HG03097 (cell line): ENCODE measurements at regions not wholly inside any gene's neighbourhood (a gene's known extent, or its start where the extent isn't known, plus 50 kb on each side); places are given as distances from the start of the nearest gene placed in this dataset.

ENCODE experiments used
- ATAC-seq: cut with Tn5 transposase; IDR thresholded peaks from one replicate; pipeline ENCODE4 v1.9.1; 2021; ENCODE audit not compliant: unreplicated experiment, low FRiP score

DNA sequence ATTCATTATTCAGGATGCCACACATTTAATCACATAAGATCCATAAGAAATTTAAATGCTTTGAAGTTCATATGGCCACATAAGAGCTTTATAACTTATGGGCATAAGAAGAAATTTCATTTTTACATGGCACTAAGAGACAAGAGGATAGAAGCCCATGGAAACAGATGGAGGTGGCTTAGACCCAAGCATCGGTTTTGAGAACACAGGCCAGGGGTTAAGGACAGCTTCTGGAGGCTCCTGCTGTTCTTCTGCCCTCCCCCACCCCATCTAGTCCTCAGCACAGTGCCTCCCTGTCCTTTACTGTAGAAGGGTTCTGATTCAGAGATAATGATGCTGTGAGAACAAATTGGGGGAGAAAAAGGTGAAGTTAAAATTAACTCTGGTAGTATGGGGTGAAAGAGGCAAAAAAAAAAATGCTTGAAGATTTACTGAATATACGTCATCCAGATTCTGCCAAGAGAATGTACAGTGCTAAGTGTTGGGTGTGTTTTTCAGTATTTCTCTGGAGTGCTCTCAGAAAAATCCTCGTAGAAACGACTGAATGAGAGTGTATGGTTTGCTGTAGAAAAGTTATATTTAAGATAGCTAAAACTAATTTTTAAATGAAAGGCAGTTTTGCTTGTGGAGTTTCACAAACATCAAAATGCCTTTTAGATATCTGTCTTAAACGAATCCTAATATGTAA, 539.7 kb downstream of the QKI start:
- ATAC-seq: no peak

DNA sequence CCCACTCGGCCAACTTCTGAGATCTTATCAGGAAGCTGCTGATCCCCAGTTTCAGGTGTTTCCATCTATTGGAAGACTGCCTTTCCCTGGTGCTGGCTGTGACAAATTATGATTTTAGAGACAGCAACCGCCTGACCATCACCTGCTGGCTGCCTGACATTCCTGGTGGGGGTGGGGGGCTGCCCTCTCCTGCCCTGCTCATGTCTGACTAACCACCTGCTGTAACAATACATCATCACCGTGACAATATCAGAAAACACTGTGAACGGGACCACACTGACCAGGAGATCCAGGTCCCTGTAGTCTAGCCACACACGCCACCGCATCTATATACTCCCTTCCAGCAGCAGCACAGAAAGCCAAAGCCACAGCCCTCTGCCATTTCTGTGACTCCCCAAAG, 537.5 kb downstream of the QKI start:
- no peak for ATAC-seq

DNA sequence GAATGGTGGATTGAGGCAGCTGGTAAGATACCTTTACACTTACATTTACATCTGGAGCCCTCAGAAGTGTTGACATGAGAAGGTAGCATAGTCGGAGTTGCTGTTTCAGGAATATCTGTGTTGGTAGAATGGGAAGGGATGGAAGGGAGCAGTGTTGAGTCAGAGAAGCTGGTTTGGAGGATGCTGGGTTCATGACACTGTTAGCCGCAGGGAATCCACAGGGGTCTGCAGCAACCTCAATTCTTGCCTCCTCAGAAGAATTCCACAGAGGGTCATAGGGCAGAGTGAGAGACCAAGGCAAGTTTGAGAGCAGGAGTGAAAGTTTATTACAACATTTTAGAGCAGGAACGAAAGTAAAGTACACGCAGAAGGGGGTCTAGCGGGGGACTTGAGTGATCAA, 536.8 kb downstream of the QKI start:
- ATAC-seq: no peak

DNA sequence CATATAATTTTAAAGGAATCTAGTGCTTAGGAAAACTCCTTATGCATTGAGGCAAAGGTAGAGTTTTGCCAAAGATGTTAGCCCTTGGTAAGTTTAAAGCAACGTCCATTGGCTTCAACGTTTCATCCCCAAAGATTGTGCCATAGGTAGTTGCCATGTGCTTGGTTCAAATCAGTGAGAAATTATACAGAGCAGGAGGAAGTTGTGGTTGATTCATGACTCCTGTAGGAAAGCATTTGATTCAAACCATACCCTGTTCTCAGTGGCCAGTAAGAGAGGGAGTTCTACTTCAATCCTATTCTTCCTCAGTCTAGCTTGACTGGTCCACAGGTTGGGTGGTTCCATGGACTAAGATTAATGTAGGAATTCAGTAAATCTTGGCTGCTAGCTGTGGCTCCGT, 535.6 kb downstream of the QKI start:
- ATAC-seq: no peak

DNA sequence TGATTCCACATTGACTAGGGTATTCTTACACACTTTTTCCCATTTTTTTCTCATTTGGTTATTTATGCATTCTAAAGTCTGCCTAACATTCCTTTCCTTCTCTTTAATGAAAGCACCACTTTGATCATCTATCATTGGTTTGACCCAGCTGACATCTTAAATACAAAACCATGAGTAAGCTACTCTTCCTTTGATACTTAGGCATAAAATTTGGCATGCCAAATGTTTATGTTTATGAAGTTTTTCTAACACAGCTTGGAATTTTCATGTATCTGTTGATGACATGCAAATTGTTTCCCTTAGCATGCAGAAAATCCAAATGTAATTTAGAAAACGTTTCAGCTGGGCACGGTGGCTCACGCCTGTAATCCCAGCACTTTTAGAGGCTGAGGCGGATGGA, 534.9 kb downstream of the QKI start:
- ATAC-seq: no peak

DNA sequence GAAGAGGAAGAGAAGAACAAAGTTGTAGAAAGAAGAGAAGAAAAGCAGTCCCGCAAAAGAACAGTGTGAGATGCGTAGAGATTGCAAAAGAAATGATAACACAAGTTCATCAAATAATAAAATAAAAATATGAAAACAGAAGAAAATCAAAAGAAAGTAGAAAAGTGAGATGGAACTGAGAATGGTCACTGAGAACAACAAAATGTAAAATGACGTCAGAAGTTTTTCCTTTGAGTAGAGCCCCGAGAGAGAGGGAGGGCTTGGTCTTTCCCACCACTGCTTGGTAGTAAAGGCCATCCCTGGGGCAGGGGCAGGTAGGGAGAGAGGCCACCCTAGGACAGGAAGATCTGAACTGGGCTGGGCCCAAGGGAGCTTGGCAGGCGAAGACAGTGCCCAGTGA, 533.7 kb downstream of the QKI start:
- no peak for ATAC-seq

DNA sequence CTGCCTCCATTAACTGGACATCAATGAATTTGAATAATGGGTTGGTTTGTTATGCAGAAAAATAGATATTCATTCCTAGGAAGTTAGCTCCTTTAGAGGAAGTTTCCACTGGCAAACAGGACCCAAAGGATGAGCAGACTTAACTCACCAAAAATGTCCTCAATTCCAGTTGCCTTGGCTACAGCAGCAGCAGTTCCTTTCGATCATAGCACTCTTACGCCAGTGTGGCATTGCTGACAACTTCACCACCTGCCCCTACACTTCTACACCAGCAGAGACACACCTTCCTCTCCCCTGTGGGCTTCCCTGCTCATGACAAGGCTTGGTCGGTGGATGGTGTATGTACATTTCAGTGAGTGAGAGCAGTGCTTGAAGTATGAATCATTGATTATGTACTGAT, 532.8 kb downstream of the QKI start:
- ATAC-seq: no peak

DNA sequence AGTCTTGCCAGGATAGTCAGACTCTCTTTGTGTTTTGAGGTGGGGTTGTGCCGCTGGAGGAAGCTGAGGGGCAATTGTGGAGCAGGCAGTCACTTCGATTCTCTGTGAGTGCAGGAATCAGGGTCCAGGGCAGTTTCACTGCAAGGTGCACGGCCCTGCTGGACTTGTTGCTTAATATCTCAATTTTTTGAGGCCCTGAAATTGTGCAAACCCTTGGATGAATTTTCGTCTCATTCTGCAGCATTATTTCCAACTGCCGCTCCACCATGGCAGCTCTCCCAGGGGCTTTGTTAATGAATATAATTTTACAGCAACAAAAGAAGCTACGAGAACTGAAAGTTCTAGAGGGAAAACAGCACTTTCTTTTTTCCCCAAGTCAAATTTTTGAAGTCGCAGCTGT, 531.9 kb downstream of the QKI start:
- ATAC-seq: no peak

DNA sequence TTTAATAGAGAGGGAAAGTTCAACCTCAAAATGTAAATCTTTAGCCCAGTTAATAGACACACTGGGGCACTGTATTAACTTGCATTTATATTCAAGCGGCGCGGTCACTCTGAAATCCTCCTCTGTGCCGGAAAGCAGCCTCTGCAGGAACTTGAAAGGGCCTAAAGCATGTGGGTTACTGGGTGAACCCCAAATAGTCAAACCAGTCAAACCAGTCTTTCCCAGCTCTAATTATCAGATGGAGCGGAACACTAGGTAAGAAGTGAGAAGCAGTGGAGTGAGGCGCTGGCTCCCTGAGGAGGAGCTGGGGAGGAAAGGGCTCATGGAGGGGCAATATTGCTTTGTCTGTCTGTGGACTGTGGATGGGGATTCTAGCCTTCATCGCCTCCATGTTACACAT, 531.3 kb downstream of the QKI start:
- no peak for ATAC-seq

DNA sequence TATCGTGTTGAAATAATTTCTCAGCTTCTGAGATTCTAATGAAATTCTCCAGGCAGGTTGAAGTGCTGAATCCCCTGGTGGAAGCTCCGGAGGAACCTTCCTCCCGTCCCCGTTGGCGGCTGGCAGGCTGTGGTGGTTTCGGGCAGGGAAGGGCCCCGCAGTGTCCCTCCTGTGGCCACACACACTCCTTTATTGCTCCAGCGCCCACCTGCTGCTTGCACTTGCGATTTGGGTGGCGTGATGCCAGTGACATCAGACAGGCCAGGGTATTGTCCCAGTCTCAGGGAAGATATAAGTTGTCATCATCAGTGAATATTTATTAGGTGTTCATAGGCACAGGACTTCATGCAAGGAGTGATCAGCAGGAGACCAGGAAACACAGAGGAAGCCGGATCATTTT, 530.4 kb downstream of the QKI start:
- no peak for ATAC-seq

DNA sequence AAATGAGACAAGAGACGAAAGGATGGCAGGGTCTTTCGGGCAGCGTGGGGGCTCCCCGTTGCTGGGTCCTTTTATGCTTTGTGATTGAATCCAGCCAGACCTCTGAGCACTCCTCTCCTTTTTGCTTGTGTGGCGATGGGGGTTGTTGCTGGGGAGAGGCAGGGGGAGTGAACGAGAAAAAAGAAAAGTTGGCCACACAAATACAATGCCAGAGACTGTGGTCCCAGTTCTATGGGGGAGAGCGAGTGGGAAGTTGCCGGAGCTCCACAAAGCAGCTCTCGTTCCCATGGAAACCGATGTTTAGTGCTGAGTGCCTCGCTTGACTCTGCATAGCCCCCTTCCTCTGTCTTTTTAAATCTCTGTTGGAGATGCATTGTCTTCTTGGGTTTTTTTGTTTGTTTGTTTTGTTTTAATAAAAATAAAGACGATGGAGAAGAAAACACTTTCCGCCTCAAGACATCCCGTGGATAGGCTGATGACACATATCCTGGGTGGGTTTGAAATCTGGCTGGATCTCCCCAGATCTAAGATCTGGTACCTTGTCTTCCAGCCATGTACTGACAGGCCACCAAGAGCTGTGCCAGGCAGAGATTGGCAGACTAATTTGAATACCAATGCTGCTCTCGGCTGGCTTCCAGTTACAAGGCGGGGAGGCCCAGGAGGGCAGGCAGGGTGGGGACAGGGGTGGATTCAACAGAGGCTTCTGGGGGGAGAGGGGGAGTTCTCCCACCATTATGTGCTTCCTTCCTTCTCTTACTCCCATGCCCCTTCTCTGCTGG, 529.3 kb downstream of the QKI start:
- no peak for ATAC-seq

DNA sequence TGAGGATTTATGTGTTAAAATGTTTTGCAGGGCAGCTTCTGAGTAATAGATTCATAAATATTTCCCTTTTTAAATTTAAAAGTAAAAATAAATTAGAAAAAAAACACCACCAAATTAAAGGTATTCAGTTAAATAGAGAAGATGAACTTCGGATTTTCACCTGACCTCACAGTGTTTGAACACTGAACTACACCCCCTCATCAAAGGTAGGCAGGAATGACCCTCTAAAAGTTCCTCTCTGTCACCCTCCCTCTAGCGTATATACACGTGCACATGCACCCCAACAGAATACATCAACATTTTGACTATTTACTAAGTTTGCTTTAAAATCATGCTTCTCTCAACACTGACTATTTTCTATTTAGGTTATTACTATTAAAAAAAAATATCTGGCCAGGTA, 528.3 kb downstream of the QKI start:
- no peak for ATAC-seq

DNA sequence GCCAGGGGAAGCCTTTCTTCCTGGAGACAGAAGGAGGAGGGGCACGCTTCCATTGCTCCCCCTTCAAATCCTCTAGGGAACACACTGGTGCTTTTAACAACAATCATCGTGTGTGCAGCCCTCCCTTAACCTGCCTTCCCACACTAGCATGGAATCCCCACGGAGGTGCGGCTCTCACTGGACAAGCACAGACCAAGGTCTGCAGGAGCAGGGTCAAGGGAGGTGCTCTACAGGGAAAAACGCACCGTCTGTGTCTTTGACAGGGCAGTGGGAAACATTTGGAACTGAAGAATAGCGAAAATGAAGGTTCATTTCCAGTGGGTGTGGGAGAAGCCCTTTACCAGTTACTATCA, 527.1 kb downstream of the QKI start:
- no peak for ATAC-seq

DNA sequence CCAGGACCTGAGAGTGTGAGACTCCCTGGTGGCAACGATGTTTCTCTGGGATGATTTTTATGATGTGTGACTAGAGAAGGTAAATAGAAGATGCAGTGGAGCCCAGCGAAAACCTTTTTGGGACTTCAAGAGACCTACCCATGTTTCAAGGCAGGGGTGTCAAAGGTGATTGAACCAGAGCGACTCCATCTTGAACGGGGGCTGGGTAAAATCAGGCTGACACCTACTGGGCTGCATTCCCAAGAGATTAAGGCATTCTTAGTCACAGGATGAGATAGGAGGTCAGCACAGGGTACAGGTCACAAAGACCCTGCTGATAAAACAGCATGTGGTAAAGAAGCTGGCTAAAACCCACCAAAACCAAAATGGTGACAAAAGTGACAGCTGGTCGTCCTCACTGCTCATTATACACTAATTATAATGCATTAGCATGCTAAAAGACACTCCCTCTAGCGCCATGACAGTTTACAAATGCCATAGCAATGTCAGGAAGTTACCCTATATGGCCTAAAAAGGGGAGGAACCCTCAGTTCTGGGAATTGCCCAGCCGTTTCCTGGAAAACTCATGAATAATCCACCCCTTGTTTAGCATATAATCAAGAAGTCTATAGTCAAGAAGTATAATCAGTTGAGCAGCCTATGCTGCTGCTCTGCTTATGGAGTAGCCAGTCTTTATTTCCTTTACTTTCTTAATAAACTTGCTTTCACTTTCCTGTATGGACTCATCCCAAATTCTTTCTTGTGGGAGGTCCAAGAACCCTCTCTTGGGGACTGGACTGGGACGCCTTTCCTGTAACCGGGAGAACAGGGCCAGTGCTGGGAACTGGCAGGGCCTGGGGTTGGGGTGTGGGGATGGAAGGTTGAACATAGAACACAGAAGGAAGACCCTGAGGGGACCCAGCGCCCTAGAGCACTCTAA, 526.4 kb downstream of the QKI start:
- ATAC-seq: no peak

DNA sequence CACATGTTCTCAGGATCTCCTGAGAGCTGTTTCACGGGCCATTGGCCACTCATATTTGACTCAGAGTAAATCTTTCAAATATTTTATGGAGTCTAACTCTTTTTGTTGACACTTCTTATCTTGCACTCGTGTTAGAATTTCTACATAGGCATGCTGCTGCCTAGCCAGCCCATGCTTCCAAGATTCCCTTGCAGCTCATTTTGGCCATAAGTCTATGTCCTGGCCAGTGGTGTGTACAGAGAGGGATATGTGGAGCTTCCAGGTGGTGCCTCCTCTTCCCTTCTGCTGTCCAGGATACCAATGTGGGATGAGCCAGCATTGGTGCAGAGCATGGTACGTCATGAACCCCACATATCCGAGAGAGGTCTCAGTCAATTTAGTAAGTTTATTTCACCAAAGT, 522.6 kb downstream of the QKI start:
- ATAC-seq: no peak

DNA sequence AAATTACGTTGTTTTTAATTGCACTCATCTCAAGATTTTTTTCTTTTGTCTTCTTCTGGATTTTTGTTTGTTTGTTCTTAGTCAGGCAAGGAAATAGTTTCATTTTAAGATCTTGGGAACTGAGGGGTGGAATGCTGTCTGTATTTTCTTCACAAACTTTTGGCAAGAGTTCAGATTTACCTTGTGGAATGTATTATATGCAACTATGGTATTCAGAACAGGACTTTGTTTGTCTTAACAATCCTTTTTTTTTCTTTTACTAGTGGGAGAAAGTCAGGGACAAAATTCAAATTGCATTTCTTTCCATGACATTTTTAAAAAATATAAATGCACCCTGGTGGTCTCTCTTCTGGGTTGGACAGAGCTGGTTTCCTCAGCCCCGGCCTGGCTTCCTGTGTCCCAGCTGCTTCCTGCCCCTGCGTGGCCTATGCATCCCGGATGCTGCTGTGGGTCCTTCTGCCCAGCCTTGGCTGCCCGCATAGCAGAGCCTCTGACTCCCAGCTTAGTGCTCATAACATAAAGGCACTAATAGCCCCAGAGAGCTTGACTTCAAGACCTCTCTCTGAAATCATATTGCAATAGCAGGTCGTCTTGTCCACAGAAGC, 520.7 kb downstream of the QKI start:
- no peak for ATAC-seq

DNA sequence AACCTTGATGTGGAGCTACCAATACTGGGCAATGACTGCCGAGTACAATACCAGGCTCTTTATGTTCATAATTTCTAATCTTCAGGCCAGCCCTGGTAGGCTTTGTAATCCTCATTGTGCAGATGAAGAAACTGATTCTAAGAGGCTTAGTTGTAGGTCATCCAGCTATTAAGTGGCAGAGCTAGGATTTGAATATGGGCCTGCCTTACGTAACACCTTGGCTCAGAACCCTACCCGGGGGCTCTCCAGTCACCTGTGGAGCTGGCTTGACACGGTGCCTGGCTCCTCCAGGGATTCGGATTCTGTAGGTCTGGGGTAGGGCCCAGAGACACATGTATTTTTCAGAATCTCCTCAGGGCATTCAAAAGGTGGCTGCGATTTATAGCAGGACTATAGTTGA, 515.5 kb downstream of the QKI start:
- no peak for ATAC-seq

DNA sequence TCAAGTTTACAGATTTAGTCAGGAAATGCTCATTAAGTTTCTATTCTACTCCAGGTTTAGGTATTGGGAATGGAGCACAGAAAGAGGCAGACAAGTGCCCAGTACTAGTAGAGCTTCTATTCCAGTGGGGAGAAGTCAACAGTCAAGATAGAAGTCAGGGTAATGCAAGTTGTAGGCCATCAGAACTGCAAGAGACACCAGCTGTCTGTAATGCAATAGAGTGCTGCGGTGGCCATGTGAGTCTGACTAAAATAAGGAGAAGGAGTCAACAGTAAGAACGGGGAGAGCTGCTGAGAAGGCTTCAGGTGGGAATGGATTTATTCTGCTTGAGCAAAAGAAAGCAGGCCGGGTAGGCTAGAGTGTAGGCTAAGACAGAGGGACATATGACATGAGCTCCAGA, 515.0 kb downstream of the QKI start:
- no peak for ATAC-seq

DNA sequence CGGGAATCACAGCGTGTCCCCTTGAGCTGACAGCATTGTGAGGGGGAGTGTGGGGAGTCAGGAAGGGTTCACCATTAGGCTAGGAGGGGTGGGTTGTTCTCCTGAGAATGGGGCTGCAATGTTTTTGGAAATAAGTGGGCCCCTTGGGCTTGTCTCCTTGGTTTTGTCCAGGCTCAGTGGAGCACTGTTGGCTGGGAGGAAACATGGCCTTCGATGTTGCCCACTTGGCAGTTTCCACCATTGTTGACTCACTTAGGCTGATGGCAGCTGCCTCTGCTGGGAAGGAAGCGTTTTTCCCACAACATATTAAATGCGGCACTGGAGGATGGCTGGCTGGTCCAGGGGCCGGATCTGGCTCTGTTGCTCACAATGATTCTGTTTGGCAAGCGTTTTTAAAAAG, 512.1 kb downstream of the QKI start:
- ATAC-seq: no peak

DNA sequence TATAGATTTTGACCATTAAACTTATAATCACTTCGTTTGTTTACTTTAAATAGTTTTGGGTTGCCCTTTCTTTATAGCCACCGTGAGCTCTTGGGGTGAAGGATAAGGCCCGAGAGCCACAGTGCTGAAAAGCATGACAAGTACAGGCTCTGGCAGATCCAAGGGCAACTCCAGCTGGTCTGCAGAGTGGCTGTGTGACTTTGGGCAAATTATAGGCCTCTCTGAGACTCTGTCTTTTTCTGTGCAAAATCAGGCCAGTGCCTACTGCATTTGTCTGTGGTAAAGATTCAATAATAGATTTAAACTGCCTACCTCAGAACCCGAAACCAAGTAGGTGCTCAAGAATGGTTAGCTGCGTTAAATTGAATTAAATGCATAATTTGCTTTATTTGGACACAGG, 511.3 kb downstream of the QKI start:
- ATAC-seq: no peak
